PC-3 (cell line): ENCODE measurements at regions not wholly inside any gene's neighbourhood (a gene's known extent, or its start where the extent isn't known, plus 50 kb on each side); places are given as distances from the start of the nearest gene placed in this dataset.
A peak's percentile ranks its signal among the peaks of the same experiment; 100 is the strongest.

Experiments used
- ATAC-seq: fragments of 200-7000 bp; cut with Tn5 transposase; 2 replicates; pipeline ENCODE4 v1.9.1; 2020; ENCODE audit warnings: mild to moderate bottlenecking, moderate library complexity
- BruUV-seq: library from RNA; stranded (reverse); fragments of 400-500 nt; replicated peaks from 2 replicates; lab custom pipeline; 2021; lab: Mats Ljungman, UMichigan
- CTCF ChIA-PET: fragments of 300-600 bp; sonication (Branson Sonifier 250); formaldehyde crosslinking; loops from one replicate; lab custom pipeline; 2022; ENCODE audit warnings: antibody characterized with exemption; lab: Charles Lee
- POLR2A ChIA-PET: fragments of 300-600 bp; sonication (Branson Sonifier 250); formaldehyde crosslinking; loops from one replicate; lab custom pipeline; 2022; ENCODE audit warnings: antibody characterized with exemption; ENCODE audit not compliant: unreplicated experiment; lab: Charles Lee
- DNase-seq: peaks from one replicate; pipeline ENCODE4 v3.0.0-alpha.2; 2015
- H2AFZ ChIP-seq: fragments of 300-600 bp; sonication (generic); 2 replicates; pipeline ENCODE4 v1.6.0; 2016; ENCODE audit warnings: antibody characterized with exemption, low read length
- H3F3A ChIP-seq: fragments of 300-600 bp; sonication (generic); one replicate; pipeline ENCODE4 v1.6.0; 2017; ENCODE audit warnings: antibody characterized with exemption, low read length, control low read depth, mild to moderate bottlenecking; ENCODE audit not compliant: unreplicated experiment
- H3K27ac ChIP-seq: fragments of 300-600 bp; sonication (generic); 2 replicates; pipeline ENCODE4 v1.5.1; 2016; ENCODE audit warnings: mild to moderate bottlenecking, low read length
- H3K27me3 ChIP-seq: fragments of 300-600 bp; sonication (generic); 2 replicates; pipeline ENCODE4 v1.6.1; 2016; ENCODE audit warnings: low read length, mixed read lengths
- H3K36me3 ChIP-seq: fragments of 300-600 bp; sonication (generic); 2 replicates; pipeline ENCODE4 v1.6.1; 2016; ENCODE audit warnings: low read depth, mixed run types, low read length, mixed read lengths
- H3K4me1 ChIP-seq: fragments of 300-600 bp; sonication (generic); 2 replicates; pipeline ENCODE4 v1.5.1; 2016; ENCODE audit warnings: low read length; ENCODE audit not compliant: insufficient read depth
- H3K4me2 ChIP-seq: fragments of 300-600 bp; sonication (generic); 2 replicates; pipeline ENCODE4 v1.6.0; 2016; ENCODE audit warnings: low read length
- H3K4me3 ChIP-seq: fragments of 300-600 bp; sonication (generic); 2 replicates; pipeline ENCODE4 v1.5.1; 2016; ENCODE audit warnings: mild to moderate bottlenecking, low read length, mixed read lengths
- H3K79me2 ChIP-seq: fragments of 300-600 bp; sonication (generic); 2 replicates; pipeline ENCODE4 v1.6.1; 2017; ENCODE audit warnings: low read length, mixed read lengths
- H3K9ac ChIP-seq: fragments of 300-600 bp; sonication (generic); 2 replicates; pipeline ENCODE4 v1.6.0; 2016; ENCODE audit warnings: mild to moderate bottlenecking, low read length
- H3K9me2 ChIP-seq: fragments of 300-600 bp; sonication (generic); replicated peaks from 2 replicates; pipeline ENCODE4 v1.6.1; 2016; ENCODE audit warnings: mixed run types, low read length, mixed read lengths
- H3K9me3 ChIP-seq: fragments of 300-600 bp; sonication (generic); 2 replicates; pipeline ENCODE4 v1.6.1; 2016; ENCODE audit warnings: low read length, mixed read lengths
- H4K20me1 ChIP-seq: fragments of 300-600 bp; sonication (generic); 2 replicates; pipeline ENCODE4 v1.6.1; 2016; ENCODE audit warnings: low read length, mixed read lengths
- EZH2 ChIP-seq: fragments of 300-600 bp; sonication (generic); IDR thresholded peaks from one replicate; pipeline ENCODE4 v1.6.1; 2017; ENCODE audit warnings: antibody characterized with exemption, mild to moderate bottlenecking, low read length; ENCODE audit not compliant: unreplicated experiment
- EZH2phosphoT487 ChIP-seq: fragments of 300-600 bp; sonication (generic); IDR thresholded peaks from 2 replicates; pipeline ENCODE4 v1.6.1; 2018; ENCODE audit warnings: mild to moderate bottlenecking, antibody characterized with exemption, low read length, borderline replicate concordance
- intact Hi-C: fragments of 100-400 bp; cut with micrococcal nuclease; formaldehyde crosslinking; loops from 2 replicates; pipeline ENCODE4 v1.9.0; 2023
- TF ChIP-seq, protein P1 (sequence below): fragments of 300-600 bp; sonication (generic); conservative IDR thresholded peaks from 2 replicates; pipeline ENCODE4 v1.5.1; 2017; ENCODE audit warnings: antibody characterized with exemption, low read depth, mild to moderate bottlenecking, low read length

DNA sequence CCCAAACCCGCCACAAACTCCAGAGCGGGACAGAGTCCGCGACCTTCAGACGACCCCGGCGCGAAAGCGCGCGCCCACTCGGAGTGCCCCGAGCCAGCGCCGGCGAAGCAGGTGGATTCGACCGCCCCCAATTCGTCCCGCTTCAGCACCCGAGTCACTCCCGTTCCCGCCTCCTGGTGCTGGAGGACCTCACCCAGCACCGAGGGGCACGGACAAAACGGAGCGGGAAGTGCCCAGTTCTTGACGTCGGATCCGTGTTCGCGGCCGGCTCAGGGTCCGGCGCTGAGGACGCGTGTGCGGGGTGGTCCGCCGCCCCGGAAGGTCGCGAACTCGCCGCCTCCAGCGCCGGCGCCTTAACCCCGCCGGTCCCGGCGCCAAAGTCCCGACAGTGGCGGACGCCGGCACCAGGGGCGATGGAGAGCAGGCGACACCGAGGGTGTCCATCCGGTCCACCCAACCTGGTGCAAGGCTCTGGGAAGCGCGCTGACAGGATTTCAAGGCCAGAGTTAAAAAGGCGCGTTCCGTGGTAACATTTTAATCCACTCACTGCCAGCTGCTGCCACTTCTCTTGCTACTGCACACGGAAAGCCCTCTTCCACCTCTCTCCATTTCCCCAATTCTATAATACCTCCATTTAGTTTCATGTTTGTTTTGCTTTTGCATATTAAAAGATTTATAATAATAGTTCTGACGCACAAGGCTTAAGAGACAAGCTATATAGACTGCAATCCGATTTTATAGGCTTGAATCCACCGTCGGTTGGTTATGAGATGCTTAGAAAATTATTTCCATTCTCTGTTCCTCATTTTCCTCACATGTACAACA, 240.0 kb upstream of the CPNE8 start:
- no peak overlapping the region for H3K27ac ChIP-seq
- peak overlapping the region; percentile 85 for H3K4me2 ChIP-seq
- H3K9ac ChIP-seq = peak overlapping the region; percentile 59
- no peaks in the 10 kb centered on the region for H3K27me3 ChIP-seq
- CTCF ChIA-PET = interaction anchor here (0.6 to 1.3 kb wide), 4 partner anchors 111 to 1733 kb away, joined by 3 to 6 read pairs (median 4); no protein-coding TSS in a partner anchor
- peaks cover 3% of the 10 kb centered on the region; the same call in 1 of the 2 replicates for H3K4me1 ChIP-seq
- H4K20me1 ChIP-seq = no peaks in the 10 kb centered on the region
- H3K4me3 ChIP-seq = peak overlapping the region; percentile 67
- DNase-seq (peak; percentile 70), ATAC-seq (peak; percentile 99)
- intact Hi-C loops = loop anchor here (1.0 to 5.0 kb wide), 2 partner anchors 112 to 128 kb away; no protein-coding TSS in a partner anchor
- no peaks in the 10 kb centered on the region for H3F3A ChIP-seq
- POLR2A ChIA-PET = no interaction called here
- H2AFZ ChIP-seq = peak overlapping the region; percentile 93
- H3K9me3 ChIP-seq = no peaks in the 10 kb centered on the region
- H3K36me3 ChIP-seq = no peaks in the 10 kb centered on the region
- no TSS peak for BruUV-seq
- no peaks in the 10 kb centered on the region for H3K79me2 ChIP-seq
- no peaks in the 10 kb centered on the region for H3K9me2 ChIP-seq
- no peak for TF ChIP-seq EZH2
- TF ChIP-seq, protein P1, sequence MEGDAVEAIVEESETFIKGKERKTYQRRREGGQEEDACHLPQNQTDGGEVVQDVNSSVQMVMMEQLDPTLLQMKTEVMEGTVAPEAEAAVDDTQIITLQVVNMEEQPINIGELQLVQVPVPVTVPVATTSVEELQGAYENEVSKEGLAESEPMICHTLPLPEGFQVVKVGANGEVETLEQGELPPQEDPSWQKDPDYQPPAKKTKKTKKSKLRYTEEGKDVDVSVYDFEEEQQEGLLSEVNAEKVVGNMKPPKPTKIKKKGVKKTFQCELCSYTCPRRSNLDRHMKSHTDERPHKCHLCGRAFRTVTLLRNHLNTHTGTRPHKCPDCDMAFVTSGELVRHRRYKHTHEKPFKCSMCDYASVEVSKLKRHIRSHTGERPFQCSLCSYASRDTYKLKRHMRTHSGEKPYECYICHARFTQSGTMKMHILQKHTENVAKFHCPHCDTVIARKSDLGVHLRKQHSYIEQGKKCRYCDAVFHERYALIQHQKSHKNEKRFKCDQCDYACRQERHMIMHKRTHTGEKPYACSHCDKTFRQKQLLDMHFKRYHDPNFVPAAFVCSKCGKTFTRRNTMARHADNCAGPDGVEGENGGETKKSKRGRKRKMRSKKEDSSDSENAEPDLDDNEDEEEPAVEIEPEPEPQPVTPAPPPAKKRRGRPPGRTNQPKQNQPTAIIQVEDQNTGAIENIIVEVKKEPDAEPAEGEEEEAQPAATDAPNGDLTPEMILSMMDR = peak; percentile 80

DNA sequence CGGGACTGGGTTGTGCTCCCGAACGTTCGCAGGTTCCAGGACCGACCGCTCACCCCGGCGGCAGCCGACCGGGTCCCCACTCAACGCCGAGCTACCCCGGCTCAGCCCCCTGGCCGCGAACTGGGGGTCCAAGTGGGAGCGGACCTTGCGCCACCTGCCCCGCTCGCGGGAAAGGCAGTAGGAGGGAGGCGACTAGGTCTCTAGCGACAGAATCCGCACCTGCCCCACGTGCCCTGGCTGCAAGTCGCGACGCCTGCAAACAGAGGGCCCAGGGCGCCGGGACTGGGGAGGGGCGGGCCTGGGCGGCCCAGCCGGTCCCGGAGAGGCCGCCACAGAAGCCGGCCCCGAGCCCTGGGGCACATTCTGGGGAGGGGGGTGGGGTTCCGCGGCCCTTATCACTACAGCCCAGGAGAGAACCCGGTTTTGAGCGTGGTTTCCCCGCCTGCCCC, 239.2 kb upstream of the CPNE8 start:
- H3K27me3 ChIP-seq = no peaks in the 10 kb centered on the region
- H3K27ac ChIP-seq = no peak overlapping the region
- TF ChIP-seq, protein P1 = no peak
- TF ChIP-seq EZH2 = no peak
- TF ChIP-seq EZH2phosphoT487 = no peak
- no peaks in the 10 kb centered on the region for H3K36me3 ChIP-seq
- no peak overlapping the region for H3K9ac ChIP-seq
- H3K79me2 ChIP-seq = no peaks in the 10 kb centered on the region
- no peaks in the 10 kb centered on the region for H3K9me2 ChIP-seq
- POLR2A ChIA-PET = no interaction called here
- H3K9me3 ChIP-seq = no peaks in the 10 kb centered on the region
- intact Hi-C loops = loop anchor here (1.0 to 5.0 kb wide), 2 partner anchors 113 to 129 kb away; no protein-coding TSS in a partner anchor
- H3K4me1 ChIP-seq = peaks cover 3% of the 10 kb centered on the region; the same call in 1 of the 2 replicates
- no peak for DNase-seq
- no peaks in the 10 kb centered on the region for H4K20me1 ChIP-seq
- BruUV-seq = no TSS peak
- H3K4me2 ChIP-seq = no peak overlapping the region
- ATAC-seq = no peak
- CTCF ChIA-PET = no interaction called here
- no peaks in the 10 kb centered on the region for H3F3A ChIP-seq
- H2AFZ ChIP-seq = peak overlapping the region; percentile 93; the same call in 1 of the 2 replicates
- no peak overlapping the region for H3K4me3 ChIP-seq

DNA sequence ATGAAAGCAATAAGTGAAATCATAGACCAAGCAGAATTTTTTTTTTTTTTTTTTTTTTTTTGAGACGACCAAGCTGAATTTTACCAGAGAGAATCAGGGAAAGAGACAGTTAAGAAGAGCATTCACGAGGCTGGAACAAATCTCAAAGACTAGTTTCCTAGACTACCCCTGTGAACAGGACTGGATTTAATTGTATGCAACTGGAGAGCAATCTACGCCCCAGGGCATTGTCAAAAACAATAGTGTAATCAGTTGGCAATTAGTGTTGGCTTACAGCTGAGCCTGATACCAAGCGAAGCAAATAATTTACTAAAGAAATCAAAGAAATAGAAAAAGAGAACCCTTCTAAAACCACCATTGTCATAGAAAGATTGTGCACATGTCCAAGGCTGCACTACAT, 232.9 kb upstream of the CPNE8 start:
- CTCF ChIA-PET = no interaction called here
- no peak overlapping the region for H2AFZ ChIP-seq
- BruUV-seq = no TSS peak
- no peaks in the 10 kb centered on the region for H3K4me1 ChIP-seq
- H3K4me3 ChIP-seq = no peak overlapping the region
- TF ChIP-seq EZH2 (no peak), EZH2phosphoT487 (no peak)
- TF ChIP-seq, protein P1 = no peak
- no peaks in the 10 kb centered on the region for H3K79me2 ChIP-seq
- no peaks in the 10 kb centered on the region for H3K9me2 ChIP-seq
- POLR2A ChIA-PET = no interaction called here
- no peak for DNase-seq
- H3K36me3 ChIP-seq = no peaks in the 10 kb centered on the region
- no peaks in the 10 kb centered on the region for H3F3A ChIP-seq
- H3K9me3 ChIP-seq = no peaks in the 10 kb centered on the region
- intact Hi-C loops = no loop called here
- no peak overlapping the region for H3K9ac ChIP-seq
- no peaks in the 10 kb centered on the region for H3K27me3 ChIP-seq
- H3K27ac ChIP-seq = no peak overlapping the region
- ATAC-seq = no peak
- H3K4me2 ChIP-seq = no peak overlapping the region
- no peaks in the 10 kb centered on the region for H4K20me1 ChIP-seq
